ENCODE measurements at regions not wholly inside any gene's neighbourhood (a gene's known extent, or its start where the extent isn't known, plus 50 kb on each side); places are given as distances from the start of the nearest gene placed in this dataset.

DNA sequence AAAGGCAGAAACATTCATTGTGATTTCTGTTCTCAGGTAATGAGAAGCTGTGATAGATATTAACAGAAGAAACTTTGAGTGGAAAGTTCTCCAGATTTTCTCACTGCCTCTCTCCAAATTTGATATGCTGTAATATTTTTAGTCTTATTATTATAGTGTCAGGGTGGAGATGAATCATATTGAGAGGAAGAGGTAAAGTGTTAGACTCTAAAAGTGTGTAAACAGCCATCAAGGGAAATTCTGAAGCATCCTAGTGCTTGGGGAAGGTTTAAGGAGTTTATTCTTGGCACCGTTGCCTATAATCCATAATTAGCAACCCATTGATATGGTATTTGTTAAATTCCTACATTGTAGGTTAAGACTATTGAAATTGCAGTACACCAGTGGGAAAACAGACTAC lies 104.7 kb upstream of the NABP1 start:
- TF ChIP-seq, protein P1, sequence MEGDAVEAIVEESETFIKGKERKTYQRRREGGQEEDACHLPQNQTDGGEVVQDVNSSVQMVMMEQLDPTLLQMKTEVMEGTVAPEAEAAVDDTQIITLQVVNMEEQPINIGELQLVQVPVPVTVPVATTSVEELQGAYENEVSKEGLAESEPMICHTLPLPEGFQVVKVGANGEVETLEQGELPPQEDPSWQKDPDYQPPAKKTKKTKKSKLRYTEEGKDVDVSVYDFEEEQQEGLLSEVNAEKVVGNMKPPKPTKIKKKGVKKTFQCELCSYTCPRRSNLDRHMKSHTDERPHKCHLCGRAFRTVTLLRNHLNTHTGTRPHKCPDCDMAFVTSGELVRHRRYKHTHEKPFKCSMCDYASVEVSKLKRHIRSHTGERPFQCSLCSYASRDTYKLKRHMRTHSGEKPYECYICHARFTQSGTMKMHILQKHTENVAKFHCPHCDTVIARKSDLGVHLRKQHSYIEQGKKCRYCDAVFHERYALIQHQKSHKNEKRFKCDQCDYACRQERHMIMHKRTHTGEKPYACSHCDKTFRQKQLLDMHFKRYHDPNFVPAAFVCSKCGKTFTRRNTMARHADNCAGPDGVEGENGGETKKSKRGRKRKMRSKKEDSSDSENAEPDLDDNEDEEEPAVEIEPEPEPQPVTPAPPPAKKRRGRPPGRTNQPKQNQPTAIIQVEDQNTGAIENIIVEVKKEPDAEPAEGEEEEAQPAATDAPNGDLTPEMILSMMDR (IDR thresholded peaks at IDR 0.05), result no peak
- no peak for TF ChIP-seq POLR2A (IDR thresholded peaks at IDR 0.05)
